H1 (cell line): ENCODE measurements at regions not wholly inside any gene's neighbourhood (a gene's known extent, or its start where the extent isn't known, plus 50 kb on each side); places are given as distances from the start of the nearest gene placed in this dataset.

ENCODE experiments used
- HDAC2 ChIP-seq, 2 experiments: fragments of 300-600 bp in 1 of 2; sonication (generic) in 1 of 2; IDR thresholded peaks; 2 replicates each; pipeline ENCODE4 v1.6.1; 2011 to 2012; ENCODE audit warnings: low read depth in 2 of 2, low read length in 2 of 2, mild to moderate bottlenecking in 2 of 2, moderate library complexity in 2 of 2, borderline replicate concordance in 1 of 2, inconsistent platforms in 1 of 2
- KDM1A ChIP-seq: fragments of 200-600, 300-600 bp; sonication (generic); IDR thresholded peaks from 2 replicates; pipeline ENCODE4 v1.7.1; 2016; ENCODE audit warnings: mild to moderate bottlenecking, low read length, borderline replicate concordance
- NANOG ChIP-seq: IDR thresholded peaks from 2 replicates; pipeline ENCODE4 v1.6.1; 2011; ENCODE audit warnings: low read length, low read depth, mild to moderate bottlenecking, inconsistent platforms; ENCODE audit not compliant: insufficient read depth, poor library complexity, severe bottlenecking

DNA sequence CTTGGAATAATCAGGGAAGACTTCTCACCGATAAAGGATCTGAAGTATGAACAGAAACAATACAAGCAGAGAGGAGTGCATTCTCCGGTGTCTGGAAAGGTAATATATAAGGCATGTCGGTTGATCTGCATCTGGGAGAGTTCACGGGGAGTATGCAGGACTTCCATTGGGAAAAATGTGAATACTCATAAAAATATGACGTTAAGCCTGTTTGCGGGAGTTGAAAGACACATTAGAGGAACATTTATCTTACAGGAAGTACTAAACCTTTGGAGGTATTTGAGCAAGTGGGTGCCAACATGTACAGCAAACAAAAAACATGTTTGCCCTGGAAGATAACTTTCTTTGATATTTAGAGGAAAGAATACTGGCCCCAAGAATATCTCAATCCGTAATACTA, 286.8 kb downstream of the SLITRK6 start (continued):
- TF ChIP-seq HDAC2 (IDR thresholded peaks at IDR 0.05; ENCODE audit: borderline replicate concordance in 1 of 2, low read depth in 2 of 2, low read length in 2 of 2) (no peak), KDM1A (no peak), NANOG (no peak)
